IPS DF 6.9 (cell line): ENCODE measurements at regions not wholly inside any gene's neighbourhood (a gene's known extent, or its start where the extent isn't known, plus 50 kb on each side); places are given as distances from the start of the nearest gene placed in this dataset.

ENCODE experiments used
- DNase-seq: peaks from one replicate; pipeline ENCODE4 v3.0.0-alpha.2; 2013; ENCODE audit warnings: low read depth, low spot score
- H3K27ac ChIP-seq: one replicate; pipeline ENCODE4 v1.5.1; 2013; ENCODE audit warnings: low read length, control low read depth
- H3K27me3 ChIP-seq: 2 replicates; pipeline ENCODE4 v1.6.1; 2013; ENCODE audit warnings: mild to moderate bottlenecking, low read length; ENCODE audit not compliant: control insufficient read depth, insufficient read depth
- H3K36me3 ChIP-seq: 2 replicates; pipeline ENCODE4 v1.6.1; 2013; ENCODE audit warnings: low read length; ENCODE audit not compliant: control insufficient read depth, insufficient read depth
- H3K4me1 ChIP-seq: 2 replicates; pipeline ENCODE4 v1.6.1; 2013; ENCODE audit warnings: low read length; ENCODE audit not compliant: control insufficient read depth, insufficient read depth
- H3K4me3 ChIP-seq: 2 replicates; pipeline ENCODE4 v1.5.1; 2013; ENCODE audit warnings: mild to moderate bottlenecking, low read length
- H3K9me3 ChIP-seq: 2 replicates; pipeline ENCODE4 v1.6.1; 2013; ENCODE audit warnings: low read length, inconsistent platforms; ENCODE audit not compliant: control insufficient read depth, insufficient read depth
- WGBS: extraction: QIAGEN DNeasy Blood & Tissue Kit; methylation state at CpG from one replicate; pipeline ENCODE4 v1.1.7; 2013; ENCODE audit warnings: mixed read lengths, missing lambda C conversion rate; ENCODE audit not compliant: insufficient read length, insufficient coverage; 5-methylcytosine and 5-hydroxymethylcytosine counted together

DNA sequence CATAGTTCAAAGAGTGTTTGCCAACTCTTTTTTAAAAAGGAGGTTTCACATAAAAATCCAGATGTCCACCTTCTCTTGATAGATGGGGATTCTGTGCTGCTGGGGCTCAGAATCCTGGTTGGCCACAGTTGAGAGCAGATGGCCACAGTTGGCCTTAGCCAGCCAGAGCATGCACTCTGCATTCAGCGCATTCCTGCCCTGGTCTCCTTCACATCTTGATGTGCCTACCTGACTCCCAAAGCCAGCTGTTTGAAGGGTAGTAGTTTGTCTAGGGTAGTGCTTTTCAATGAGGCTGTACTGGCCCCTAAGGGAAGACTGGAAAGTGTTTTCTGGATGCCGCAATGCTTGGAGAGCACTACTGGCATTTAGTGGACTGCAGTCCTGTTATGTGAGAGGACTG is 208.1 kb upstream of the HDAC9 start:
- Histone ChIP-seq H3K27me3 (no peaks in the 10 kb centered on the region), H3K4me3 (no peak overlapping the region), H3K36me3 (no peaks in the 10 kb centered on the region), H3K27ac (no peak overlapping the region), H3K4me1 (no peaks in the 10 kb centered on the region), H3K9me3 (no peaks in the 10 kb centered on the region)
- DNase-seq = no peak
- WGBS = no CpG with 5 or more reads among the region's 2 CpGs

DNA sequence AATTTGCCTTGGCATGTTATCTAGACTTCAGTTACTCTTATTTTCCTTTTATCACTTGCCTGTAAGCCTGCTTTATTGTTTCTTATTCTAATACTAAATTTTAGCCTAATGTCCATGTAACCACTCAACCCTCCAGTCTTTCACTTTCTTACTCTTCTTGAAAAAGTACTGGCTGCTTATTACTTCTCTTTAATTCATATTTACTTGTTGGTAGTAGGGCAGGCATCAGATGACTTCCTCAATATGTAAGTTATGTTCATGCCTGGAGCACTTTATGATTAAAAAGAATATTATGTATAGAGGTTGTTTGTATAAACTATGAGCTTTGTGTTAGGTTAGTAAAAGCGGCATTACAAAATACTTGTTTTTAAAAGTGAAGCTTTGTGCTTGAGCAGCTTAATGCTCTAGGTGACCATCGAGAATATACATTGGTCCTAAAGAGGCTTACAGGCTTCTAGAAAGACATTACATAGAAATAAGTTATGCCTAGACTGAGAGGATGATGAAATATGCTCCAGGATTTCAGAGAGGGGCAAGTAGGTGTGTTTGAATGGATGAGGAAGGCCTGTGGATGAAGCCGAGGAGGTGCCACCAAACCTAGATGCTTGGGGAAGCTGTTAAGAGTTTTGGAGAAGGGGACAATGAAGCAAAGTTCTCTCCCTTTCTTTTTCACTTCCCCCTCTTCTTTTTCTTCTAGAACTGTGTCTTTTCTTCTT is 207.1 kb upstream of the HDAC9 start:
- Histone ChIP-seq H3K27me3 (no peaks in the 10 kb centered on the region), H3K36me3 (no peaks in the 10 kb centered on the region), H3K27ac (no peak overlapping the region), H3K9me3 (no peaks in the 10 kb centered on the region), H3K4me3 (no peak overlapping the region), H3K4me1 (no peaks in the 10 kb centered on the region)
- 100% methylated on average over 1 of the region's 3 CpGs for WGBS
- DNase-seq = no peak

DNA sequence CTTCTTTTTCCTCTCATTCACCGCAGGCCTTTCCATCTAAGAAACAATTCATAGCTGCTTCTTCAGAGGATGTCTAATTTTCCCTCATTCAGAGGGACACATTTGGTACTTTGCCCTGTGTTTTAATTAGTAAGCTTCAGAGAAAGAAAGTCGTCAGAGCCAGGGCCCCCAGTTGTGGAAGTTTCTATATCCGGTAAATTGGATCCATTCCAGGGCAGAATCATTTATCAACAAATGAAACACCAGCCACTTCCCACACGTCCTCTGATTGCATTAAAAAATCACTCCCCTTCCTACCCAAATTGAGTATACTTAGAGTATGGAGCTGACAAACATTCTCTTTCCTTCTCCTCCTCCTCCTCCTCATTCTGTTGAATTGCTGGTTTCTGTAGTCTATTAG is 205.8 kb upstream of the HDAC9 start:
- H3K27ac ChIP-seq = no peak overlapping the region
- no peaks in the 10 kb centered on the region for H3K27me3 ChIP-seq
- no peaks in the 10 kb centered on the region for H3K9me3 ChIP-seq
- no peak for DNase-seq
- H3K4me3 ChIP-seq = no peak overlapping the region
- H3K36me3 ChIP-seq = no peaks in the 10 kb centered on the region
- no CpG with 5 or more reads among the region's 4 CpGs for whole genome bisulfite sequencing
- no peaks in the 10 kb centered on the region for H3K4me1 ChIP-seq

- H3K4me1 ChIP-seq = no peaks in the 10 kb centered on the region
- H3K27ac ChIP-seq = no peak overlapping the region
- H3K36me3 ChIP-seq = no peaks in the 10 kb centered on the region
- H3K4me3 ChIP-seq = no peak overlapping the region
- DNase-seq = no peak
- H3K27me3 ChIP-seq = no peaks in the 10 kb centered on the region
- WGBS = no CpG with 5 or more reads among the region's 5 CpGs
- no peaks in the 10 kb centered on the region for H3K9me3 ChIP-seq
Observed at GRCh38 chr7:18290223-18290622, 205.3 kb upstream of the HDAC9 start.

GRCh38 chr7:18290865-18291264 is 204.7 kb upstream of the HDAC9 start:
- Histone ChIP-seq H3K4me3 (no peak overlapping the region), H3K4me1 (no peaks in the 10 kb centered on the region), H3K27me3 (no peaks in the 10 kb centered on the region), H3K27ac (no peak overlapping the region), H3K9me3 (no peaks in the 10 kb centered on the region), H3K36me3 (no peaks in the 10 kb centered on the region)
- DNase-seq = no peak
- WGBS = no CpG with 5 or more reads among the region's 1 CpG

DNA sequence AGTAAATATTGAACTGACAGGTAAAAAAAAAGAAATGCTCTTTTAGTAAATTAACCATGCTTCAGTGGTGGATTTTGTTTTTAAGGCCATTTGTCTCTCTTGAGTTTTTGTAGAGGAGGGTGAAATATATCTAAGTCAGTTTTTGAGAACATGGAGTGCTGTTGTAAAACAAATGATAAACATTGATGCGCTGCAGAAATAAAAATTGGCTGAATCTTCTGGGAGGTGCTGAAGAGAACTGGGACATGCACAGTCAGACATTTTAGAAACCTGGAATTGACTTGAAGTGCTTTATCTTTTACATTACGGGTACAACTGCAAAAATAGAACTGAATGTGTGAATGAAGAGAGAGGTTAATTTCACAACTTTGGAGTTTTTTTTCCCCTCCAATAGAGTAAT is 203.0 kb upstream of the HDAC9 start:
- no peaks in the 10 kb centered on the region for H3K9me3 ChIP-seq
- H3K36me3 ChIP-seq = no peaks in the 10 kb centered on the region
- no peaks in the 10 kb centered on the region for H3K4me1 ChIP-seq
- H3K4me3 ChIP-seq = no peak overlapping the region
- H3K27me3 ChIP-seq = no peaks in the 10 kb centered on the region
- no CpG with 5 or more reads among the region's 2 CpGs for WGBS
- H3K27ac ChIP-seq = no peak overlapping the region
- DNase-seq = no peak

- Histone ChIP-seq H3K4me1 (no peaks in the 10 kb centered on the region), H3K27me3 (no peaks in the 10 kb centered on the region), H3K4me3 (no peak overlapping the region), H3K36me3 (no peaks in the 10 kb centered on the region), H3K9me3 (no peaks in the 10 kb centered on the region), H3K27ac (no peak overlapping the region)
- no peak for DNase-seq
- no CpG with 5 or more reads among the region's 2 CpGs for WGBS
Observed at GRCh38 chr7:18293759-18294158, 201.8 kb upstream of the HDAC9 start.

DNA sequence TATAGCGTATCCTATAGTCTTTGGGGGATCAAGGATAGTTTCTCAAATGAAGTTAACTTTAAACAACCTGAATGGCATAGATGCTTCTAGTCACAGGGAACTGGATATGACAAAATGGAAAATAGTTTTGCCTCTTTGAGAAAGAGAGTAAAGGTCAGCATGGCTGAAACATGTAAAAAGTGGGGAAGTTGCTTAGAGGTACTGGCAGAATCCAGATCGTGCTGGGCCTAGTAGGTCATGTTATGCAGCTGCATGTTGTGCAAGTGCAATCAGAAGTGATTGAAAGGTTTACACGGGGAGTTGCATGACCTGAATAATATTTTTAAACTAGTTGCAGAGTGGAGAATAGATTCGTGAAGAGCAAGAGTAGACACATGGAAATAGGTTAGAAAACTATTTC is 201.1 kb upstream of the HDAC9 start:
- Histone ChIP-seq H3K36me3 (no peaks in the 10 kb centered on the region), H3K27me3 (no peaks in the 10 kb centered on the region), H3K4me3 (no peak overlapping the region), H3K4me1 (no peaks in the 10 kb centered on the region), H3K9me3 (no peaks in the 10 kb centered on the region), H3K27ac (no peak overlapping the region)
- DNase-seq = no peak
- no CpG with 5 or more reads among the region's 4 CpGs for WGBS

- Histone ChIP-seq H3K4me1 (no peaks in the 10 kb centered on the region), H3K27ac (no peak overlapping the region), H3K4me3 (no peak overlapping the region), H3K9me3 (no peaks in the 10 kb centered on the region), H3K36me3 (no peaks in the 10 kb centered on the region), H3K27me3 (no peaks in the 10 kb centered on the region)
- DNase-seq = no peak
- WGBS = no CpG with 5 or more reads among the region's 3 CpGs
Observed at GRCh38 chr7:18295781-18296423, 199.6 kb upstream of the HDAC9 start.

- Histone ChIP-seq H3K27ac (no peak overlapping the region), H3K9me3 (no peaks in the 10 kb centered on the region), H3K36me3 (no peaks in the 10 kb centered on the region), H3K27me3 (no peaks in the 10 kb centered on the region), H3K4me1 (no peaks in the 10 kb centered on the region), H3K4me3 (no peak overlapping the region)
- DNase-seq = no peak
- no CpG with 5 or more reads among the region's 2 CpGs for whole genome bisulfite sequencing
Observed at GRCh38 chr7:18302097-18302496, 193.5 kb upstream of the HDAC9 start.

DNA sequence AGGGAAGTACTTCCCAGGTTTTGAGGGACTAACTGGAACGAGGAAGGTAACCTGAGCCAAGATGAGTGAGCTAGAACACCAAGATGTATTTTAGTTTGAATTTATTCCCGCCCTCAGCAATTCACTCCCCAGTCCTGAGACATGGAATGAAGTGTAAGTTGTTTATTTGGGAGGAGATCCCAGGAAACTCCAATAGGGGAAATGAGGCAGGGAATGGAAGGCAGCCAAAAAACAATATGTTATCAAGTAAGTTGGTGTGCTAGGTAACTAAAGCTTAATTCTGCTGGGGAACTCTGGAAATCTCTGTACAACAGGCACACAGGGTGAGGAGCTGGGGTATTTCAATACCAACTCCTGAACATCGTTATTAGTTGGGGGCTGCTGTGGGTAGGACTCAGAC is 189.7 kb upstream of the HDAC9 start:
- WGBS = no CpG with 5 or more reads among the region's 3 CpGs
- Histone ChIP-seq H3K4me3 (no peak overlapping the region), H3K36me3 (no peaks in the 10 kb centered on the region), H3K27me3 (no peaks in the 10 kb centered on the region), H3K27ac (no peak overlapping the region), H3K4me1 (no peaks in the 10 kb centered on the region), H3K9me3 (no peaks in the 10 kb centered on the region)
- no peak for DNase-seq
